Left lung (tissue), 4 donors: ENCODE measurements at regions not wholly inside any gene's neighbourhood (a gene's known extent, or its start where the extent isn't known, plus 50 kb on each side); places are given as distances from the start of the nearest gene placed in this dataset.

ENCODE experiments used
- ATAC-seq: fragments of 200-7000 bp; cut with Tn5 transposase; one replicate; pipeline ENCODE4 v1.9.1; 2020; ENCODE audit warnings: moderate library complexity
- DNase-seq, 4 donors: peaks; one replicate each; pipeline ENCODE4 v3.0.0-alpha.2; 2013 to 2020
- H3K27ac ChIP-seq, 2 donors: fragments of 200-600 bp; sonication (generic) in 1 of 2; one replicate each; pipeline versions ENCODE4 v1.5.0 to v1.8.0; 2020 to 2021
- H3K27me3 ChIP-seq, 2 donors: fragments of 200-600 bp; sonication (generic) in 1 of 2; one replicate each; pipeline versions ENCODE4 v1.5.0 to v1.8.0; 2020 to 2021
- H3K36me3 ChIP-seq, 2 donors: fragments of 200-600 bp; sonication (generic) in 1 of 2; one replicate each; pipeline versions ENCODE4 v1.5.0 to v1.8.0; 2020 to 2021
- H3K4me1 ChIP-seq, 2 donors: fragments of 200-600 bp; one replicate each; pipeline ENCODE4 v1.8.0; 2021
- H3K4me3 ChIP-seq, 2 donors: fragments of 200-600 bp; sonication (generic) in 1 of 2; one replicate each; pipeline versions ENCODE4 v1.5.0 to v1.8.0; 2020 to 2021; ENCODE audit warnings: mild to moderate bottlenecking in 1 of 2
- H3K9me3 ChIP-seq, 2 donors: fragments of 200-600 bp; sonication (generic) in 1 of 2; one replicate each; pipeline versions ENCODE4 v1.5.0 to v1.8.0; 2020 to 2021
- CTCF ChIP-seq, 2 donors: fragments of 200-600 bp; sonication (generic) in 1 of 2; IDR thresholded peaks; one replicate each; pipeline versions ENCODE4 v1.5.0 to v1.8.0; 2021; ENCODE audit warnings: antibody characterized with exemption in 2 of 2
- intact Hi-C, 2 donors: fragments of 100-400 bp; cut with DNase I; formaldehyde crosslinking; loops; one replicate each; pipeline versions ENCODE4 v1.11.2 to v1.14.2; 2022
- donor health status: DM: no; HTN: yes; CAD: no.
- donor health status: DM: no; HTN: no; CAD: no.

- no peaks in the 10 kb centered on the region for H3K27me3 ChIP-seq
- H3K36me3 ChIP-seq = no peaks in the 10 kb centered on the region
- no peaks in the 10 kb centered on the region for H3K4me1 ChIP-seq
- no peak overlapping the region for H3K27ac ChIP-seq
- H3K9me3 ChIP-seq = no peaks in the 10 kb centered on the region
- no peak for TF ChIP-seq CTCF (IDR thresholded peaks at IDR 0.05)
- intact Hi-C loops = no loop called here
- no peak overlapping the region for H3K4me3 ChIP-seq
- DNase-seq (no peak), ATAC-seq (no peak)
Observed at GRCh38 chr12:114780746-114781399, 96.9 kb upstream of the TBX3 start.

- ATAC-seq (no peak), DNase-seq (no peak)
- H3K4me3 ChIP-seq = no peak overlapping the region
- H3K9me3 ChIP-seq = no peaks in the 10 kb centered on the region
- intact Hi-C loops = no loop called here
- no peak for TF ChIP-seq CTCF (IDR thresholded peaks at IDR 0.05)
- no peaks in the 10 kb centered on the region for H3K36me3 ChIP-seq
- H3K27ac ChIP-seq = no peak overlapping the region
- no peaks in the 10 kb centered on the region for H3K4me1 ChIP-seq
- no peaks in the 10 kb centered on the region for H3K27me3 ChIP-seq
Observed at GRCh38 chr12:114779647-114780046, 95.7 kb upstream of the TBX3 start.

DNA sequence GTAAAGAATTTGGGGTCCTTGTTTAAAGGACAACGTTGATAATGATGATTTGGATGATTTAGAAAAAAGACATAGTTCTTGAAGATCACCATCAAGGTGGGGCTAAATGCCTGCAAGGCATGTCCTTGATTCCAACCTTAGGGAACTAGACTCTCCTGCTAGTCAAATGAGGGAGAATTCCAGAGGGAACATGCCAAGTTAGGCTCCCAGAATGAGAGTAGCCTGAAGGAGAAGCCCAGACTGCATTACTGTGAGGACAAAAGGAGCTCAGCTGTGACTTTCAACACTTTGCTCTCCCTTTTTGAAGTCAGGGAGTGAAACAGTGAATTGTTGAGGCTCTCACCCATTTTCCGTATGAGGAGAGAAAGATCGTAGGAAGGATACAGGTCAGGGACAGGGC lies 95.2 kb upstream of the TBX3 start:
- no peak overlapping the region for H3K27ac ChIP-seq
- H3K36me3 ChIP-seq = no peaks in the 10 kb centered on the region
- intact Hi-C loops = no loop called here
- H3K4me3 ChIP-seq = no peak overlapping the region
- no peak for ATAC-seq
- H3K27me3 ChIP-seq = no peaks in the 10 kb centered on the region
- TF ChIP-seq CTCF (IDR thresholded peaks at IDR 0.05) = no peak
- H3K4me1 ChIP-seq = no peaks in the 10 kb centered on the region
- no peak for DNase-seq
- H3K9me3 ChIP-seq = no peaks in the 10 kb centered on the region

GRCh38 chr12:114776731-114777442 lies 92.9 kb upstream of the TBX3 start:
- DNase-seq (no peak), ATAC-seq (no peak)
- Histone ChIP-seq H3K27ac (no peak overlapping the region), H3K4me3 (no peak overlapping the region), H3K4me1 (no peaks in the 10 kb centered on the region), H3K36me3 (no peaks in the 10 kb centered on the region), H3K9me3 (no peaks in the 10 kb centered on the region), H3K27me3 (no peaks in the 10 kb centered on the region)
- intact Hi-C loops = no loop called here
- no peak for TF ChIP-seq CTCF (IDR thresholded peaks at IDR 0.05)

DNA sequence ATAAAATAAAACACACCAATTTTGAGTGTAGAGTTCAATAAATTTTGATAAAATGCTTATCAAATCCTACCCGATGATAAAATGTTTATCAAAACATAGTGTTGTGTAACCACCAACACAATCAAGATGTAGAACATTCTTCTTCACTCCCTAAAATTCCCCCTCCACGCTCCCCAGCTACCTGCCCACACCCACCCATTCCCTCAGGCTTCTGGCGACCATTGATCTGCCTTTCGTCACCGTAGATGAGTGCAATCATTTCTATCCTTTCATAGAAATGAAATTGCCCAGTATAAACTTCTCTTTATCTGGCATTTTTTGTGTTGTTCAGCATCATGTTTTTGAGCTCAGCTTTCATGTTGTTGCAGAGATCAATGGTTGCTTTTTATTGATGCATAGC lies 90.7 kb upstream of the TBX3 start:
- no peak for DNase-seq
- H3K27me3 ChIP-seq = no peaks in the 10 kb centered on the region
- no peak for TF ChIP-seq CTCF (IDR thresholded peaks at IDR 0.05)
- H3K9me3 ChIP-seq = no peaks in the 10 kb centered on the region
- H3K27ac ChIP-seq = no peak overlapping the region
- no peak for ATAC-seq
- H3K36me3 ChIP-seq = no peaks in the 10 kb centered on the region
- no peaks in the 10 kb centered on the region for H3K4me1 ChIP-seq
- intact Hi-C loops = no loop called here
- H3K4me3 ChIP-seq = no peak overlapping the region
